Endothelial cell of umbilical vein (primary cell): ENCODE measurements at regions not wholly inside any gene's neighbourhood (a gene's known extent, or its start where the extent isn't known, plus 50 kb on each side); places are given as distances from the start of the nearest gene placed in this dataset.
"Not testable (repeated sequence)": the region's sequence is repeated elsewhere in the genome, so short reads cannot be mapped to it uniquely, and the experiment has no call there.

ENCODE experiments used
- BruUV-seq: library from RNA; stranded (reverse); fragments of 400-500 nt; replicated peaks from 2 replicates; lab custom pipeline; 2021; lab: Mats Ljungman, UMichigan
- CTCF ChIA-PET: fragments of 300-600, 350-600 bp; sonication (Branson Sonifier 250); formaldehyde crosslinking; loops from one replicate; lab custom pipeline; 2021; ENCODE audit warnings: antibody characterized with exemption, inconsistent platforms; lab: Charles Lee
- POLR2A ChIA-PET: fragments of 300-600, 350-600 bp; sonication (Branson Sonifier 250); formaldehyde crosslinking; loops from one replicate; lab custom pipeline; 2021; ENCODE audit warnings: antibody characterized with exemption, inconsistent platforms; lab: Charles Lee
- DNase-seq: peaks from one replicate; pipeline ENCODE4 v3.0.0-alpha.2; 2011; ENCODE audit warnings: low read depth, low spot score
- FAIRE-seq: peaks from 2 replicates; lab custom pipeline; 2011; peaks lifted over from hg19 to GRCh38; lab: Jason Lieb, UNC
- H2AFZ ChIP-seq: 2 replicates; pipeline ENCODE4 v1.6.0; 2012; ENCODE audit warnings: low read depth, low read length, control low read depth, inconsistent platforms
- H3K27ac ChIP-seq: 2 replicates; pipeline ENCODE4 v1.5.1; 2011; ENCODE audit warnings: low read depth, mild to moderate bottlenecking, control low read depth, low read length, moderate library complexity; ENCODE audit not compliant: insufficient read depth
- H3K27me3 ChIP-seq, 2 experiments: 2 replicates each; pipeline versions ENCODE4 v1.6.0 to v1.6.1; 2011; ENCODE audit warnings: low read length in 2 of 2, mixed read lengths in 1 of 2; ENCODE audit not compliant: control insufficient read depth in 2 of 2, insufficient read depth in 2 of 2
- H3K36me3 ChIP-seq, 2 experiments: 2 replicates in 1 of 2; 3 replicates in 1 of 2; pipeline ENCODE4 v1.5.1; 2011; ENCODE audit warnings: low read length in 2 of 2, mild to moderate bottlenecking in 1 of 2, moderate library complexity in 1 of 2; ENCODE audit not compliant: control insufficient read depth in 2 of 2, insufficient read depth in 2 of 2; ENCODE audit errors: extremely low read depth in 1 of 2
- H3K4me1 ChIP-seq: 3 replicates; pipeline ENCODE4 v1.5.1; 2011; ENCODE audit warnings: mild to moderate bottlenecking, low read length; ENCODE audit not compliant: control insufficient read depth, insufficient read depth; ENCODE audit errors: extremely low read depth
- H3K4me2 ChIP-seq: 2 replicates; pipeline ENCODE4 v1.6.1; 2011; ENCODE audit warnings: low read length, control low read depth, mixed read lengths; ENCODE audit not compliant: insufficient read depth
- H3K4me3 ChIP-seq, 3 experiments: fragments of 200-600 bp in 1 of 3; sonication (generic), shearing (Covaris generic) in 1 of 3; replicated peaks in 1 of 3; 2 replicates each; pipeline ENCODE4 v1.5.1; 2011 to 2016; ENCODE audit warnings: control low read depth in 3 of 3, low read length in 3 of 3, mild to moderate bottlenecking in 2 of 3, inconsistent platforms in 1 of 3, low read depth in 1 of 3, moderate library complexity in 1 of 3; ENCODE audit not compliant: insufficient read depth in 1 of 3
- H3K79me2 ChIP-seq: 2 replicates; pipeline ENCODE4 v1.6.0; 2012; ENCODE audit warnings: low read length, inconsistent platforms; ENCODE audit not compliant: control insufficient read depth, insufficient read depth
- H3K9ac ChIP-seq: replicated peaks from 2 replicates; pipeline ENCODE3; 2011; ENCODE audit warnings: low read length, control low read depth; ENCODE audit not compliant: insufficient read depth; ENCODE audit errors: extremely low read depth
- H3K9me1 ChIP-seq: replicated peaks from 3 replicates; pipeline ENCODE4 v1.6.0; 2011; ENCODE audit warnings: mild to moderate bottlenecking, low read length; ENCODE audit not compliant: control insufficient read depth, insufficient read depth; ENCODE audit errors: extremely low read depth
- H3K9me3 ChIP-seq: replicated peaks from 2 replicates; pipeline ENCODE4 v1.5.1; 2012; ENCODE audit warnings: low read length, inconsistent platforms; ENCODE audit not compliant: control insufficient read depth, insufficient read depth
- H4K20me1 ChIP-seq: replicated peaks from 2 replicates; pipeline ENCODE3; 2011; ENCODE audit warnings: mild to moderate bottlenecking, low read length; ENCODE audit not compliant: control insufficient read depth, insufficient read depth; ENCODE audit errors: extremely low read depth
- EZH2 ChIP-seq: IDR thresholded peaks from 2 replicates; pipeline ENCODE4 v1.6.1; 2012; ENCODE audit warnings: borderline replicate concordance, low read depth, mild to moderate bottlenecking, moderate library complexity, low read length, inconsistent platforms; ENCODE audit not compliant: severe bottlenecking
- FOS ChIP-seq: IDR thresholded peaks from 2 replicates; pipeline ENCODE4 v1.6.1; 2011; ENCODE audit warnings: mild to moderate bottlenecking, low read length, moderate library complexity, borderline replicate concordance; ENCODE audit not compliant: insufficient read depth
- GATA2 ChIP-seq: IDR thresholded peaks from 2 replicates; pipeline ENCODE4 v1.7.0; 2011; ENCODE audit warnings: low read depth, mild to moderate bottlenecking, moderate library complexity, mixed read lengths, low read length; ENCODE audit not compliant: insufficient read length, insufficient read depth
- MYC ChIP-seq: IDR thresholded peaks from one replicate; pipeline ENCODE4 v1.6.1; 2011; ENCODE audit warnings: mild to moderate bottlenecking, low read depth, low read length
- POLR2A ChIP-seq: IDR thresholded peaks from 2 replicates; pipeline ENCODE4 v1.6.1; 2012; ENCODE audit warnings: low read depth, mild to moderate bottlenecking, control low read depth, low read length
- POLR2AphosphoS5 ChIP-seq: IDR thresholded peaks from 2 replicates; pipeline ENCODE4 v1.6.1; 2012; ENCODE audit warnings: low read depth, mild to moderate bottlenecking, control low read depth, low read length, moderate library complexity; ENCODE audit not compliant: insufficient read depth
- dilution Hi-C: fragments of 300-500 bp; cut with MboI; formaldehyde crosslinking; loops from one replicate; pipeline ENCODE4 v1.15.0; 2019; ENCODE audit warnings: low sequenced_read_pairs; ENCODE audit not compliant: extremely low pct_ligation_motif_present
- intact Hi-C: fragments of 100-400 bp; cut with micrococcal nuclease; formaldehyde crosslinking; loops from one replicate; pipeline ENCODE4 v1.10.0; 2022
- TF ChIP-seq, protein P1 (sequence below): IDR thresholded peaks from 2 replicates; pipeline ENCODE4 v1.6.1; 2011; ENCODE audit not compliant: insufficient read depth, insufficient read length

DNA sequence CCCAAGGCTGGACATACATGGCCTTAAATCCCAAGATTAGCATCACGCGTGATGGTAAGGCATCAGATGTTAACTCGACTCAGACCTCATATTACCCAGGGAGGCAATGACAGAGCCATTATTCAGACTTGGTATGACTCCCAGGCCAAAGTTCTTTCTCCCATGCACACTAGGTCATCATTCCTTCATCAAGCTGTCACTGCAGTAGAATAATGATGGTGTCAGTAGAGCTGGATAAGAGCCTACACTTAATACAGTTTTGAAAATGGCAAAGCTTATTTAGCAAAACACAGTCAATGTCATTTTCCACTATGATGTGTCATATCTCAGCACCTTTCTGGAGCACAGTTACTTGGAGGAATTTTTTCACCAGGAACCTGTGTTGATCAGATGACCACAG is 663.3 kb downstream of the SUCLG1 start:
- no peaks in the 10 kb centered on the region for H3K79me2 ChIP-seq
- BruUV-seq, result no TSS peak
- H3K4me2 ChIP-seq, result no peak overlapping the region
- H3K27me3 ChIP-seq, result no peaks in the 10 kb centered on the region
- no peaks in the 10 kb centered on the region for H3K4me1 ChIP-seq
- dilution Hi-C loops (no loop called here), intact Hi-C loops (no loop called here)
- no peak overlapping the region for H3K9ac ChIP-seq
- H2AFZ ChIP-seq, result no peak overlapping the region
- TF ChIP-seq POLR2AphosphoS5, result no peak
- TF ChIP-seq, protein P1, sequence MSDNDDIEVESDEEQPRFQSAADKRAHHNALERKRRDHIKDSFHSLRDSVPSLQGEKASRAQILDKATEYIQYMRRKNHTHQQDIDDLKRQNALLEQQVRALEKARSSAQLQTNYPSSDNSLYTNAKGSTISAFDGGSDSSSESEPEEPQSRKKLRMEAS, result no peak
- no peak for TF ChIP-seq EZH2
- no peak for TF ChIP-seq MYC
- no peak for TF ChIP-seq GATA2
- TF ChIP-seq FOS, result no peak
- TF ChIP-seq POLR2A, result no peak
- H3K36me3 ChIP-seq, result no peaks in the 10 kb centered on the region
- ChIA-PET CTCF (no interaction called here), POLR2A (no interaction called here)
- H3K9me1 ChIP-seq, result no peaks in the 10 kb centered on the region
- FAIRE-seq (no peak), DNase-seq (no peak)
- no peak overlapping the region for H3K27ac ChIP-seq
- no peaks in the 10 kb centered on the region for H3K9me3 ChIP-seq
- no peaks in the 10 kb centered on the region for H4K20me1 ChIP-seq
- no peak overlapping the region for H3K4me3 ChIP-seq

DNA sequence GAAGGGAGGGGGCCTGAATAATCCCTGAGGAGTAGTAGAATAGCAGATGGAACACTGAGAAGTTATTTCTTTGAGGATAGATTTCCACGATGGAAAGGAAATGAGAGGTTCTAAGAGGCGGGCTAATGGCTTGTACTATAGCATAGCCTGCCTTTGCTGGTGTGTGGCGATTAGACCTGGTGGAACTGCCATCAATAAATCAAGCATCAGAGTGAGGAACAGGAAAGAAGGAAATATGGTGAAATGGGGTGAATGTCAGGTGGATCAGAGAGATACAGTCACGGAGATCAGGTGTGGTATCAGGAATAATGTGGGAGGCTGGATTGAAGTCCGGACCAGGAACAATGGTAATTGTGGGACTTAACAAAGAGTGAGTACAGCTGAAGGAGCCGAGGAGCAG is 668.6 kb downstream of the SUCLG1 start:
- H3K4me3 ChIP-seq, DNase-seq, H4K20me1 ChIP-seq, H3K36me3 ChIP-seq, H3K27me3 ChIP-seq, H3K9ac ChIP-seq, FAIRE-seq, BruUV-seq, H3K9me3 ChIP-seq, H2AFZ ChIP-seq, POLR2A ChIA-PET, H3K4me2 ChIP-seq, H3K79me2 ChIP-seq, H3K27ac ChIP-seq, intact Hi-C loops, CTCF ChIA-PET, H3K4me1 ChIP-seq, dilution Hi-C loops, H3K9me1 ChIP-seq: not testable (repeated sequence)

DNA sequence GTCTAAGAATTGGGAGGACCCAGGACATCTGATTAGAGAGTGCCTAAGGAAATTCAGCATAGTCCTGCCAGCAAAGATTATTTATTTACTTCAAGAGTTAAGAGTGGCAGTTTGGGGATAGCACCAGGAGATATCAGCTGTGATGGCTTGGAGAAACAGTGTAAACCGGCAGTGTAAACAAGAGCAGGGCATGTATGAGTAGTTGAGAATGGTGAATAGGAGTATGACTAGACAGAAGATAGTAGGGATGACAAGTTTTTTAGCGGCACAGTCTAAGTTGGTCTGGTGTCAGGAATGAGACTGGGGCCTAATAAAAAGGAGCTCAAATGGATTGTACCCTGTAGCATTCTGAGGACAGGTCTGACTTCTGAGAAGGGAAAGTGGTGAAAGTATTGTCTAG is 669.4 kb downstream of the SUCLG1 start:
- H3K79me2 ChIP-seq, H3K4me2 ChIP-seq, H3K27me3 ChIP-seq, H4K20me1 ChIP-seq, H3K9me3 ChIP-seq, H3K4me1 ChIP-seq, H2AFZ ChIP-seq, H3K4me3 ChIP-seq, H3K36me3 ChIP-seq, CTCF ChIA-PET, DNase-seq, H3K9ac ChIP-seq, FAIRE-seq, H3K9me1 ChIP-seq, BruUV-seq, POLR2A ChIA-PET, H3K27ac ChIP-seq, dilution Hi-C loops, intact Hi-C loops: not testable (repeated sequence)
